ENCODE measurements at regions not wholly inside any gene's neighbourhood (a gene's known extent, or its start where the extent isn't known, plus 50 kb on each side); places are given as distances from the start of the nearest gene placed in this dataset.
A peak's percentile ranks its signal among the peaks of the same experiment; 100 is the strongest.

DNA sequence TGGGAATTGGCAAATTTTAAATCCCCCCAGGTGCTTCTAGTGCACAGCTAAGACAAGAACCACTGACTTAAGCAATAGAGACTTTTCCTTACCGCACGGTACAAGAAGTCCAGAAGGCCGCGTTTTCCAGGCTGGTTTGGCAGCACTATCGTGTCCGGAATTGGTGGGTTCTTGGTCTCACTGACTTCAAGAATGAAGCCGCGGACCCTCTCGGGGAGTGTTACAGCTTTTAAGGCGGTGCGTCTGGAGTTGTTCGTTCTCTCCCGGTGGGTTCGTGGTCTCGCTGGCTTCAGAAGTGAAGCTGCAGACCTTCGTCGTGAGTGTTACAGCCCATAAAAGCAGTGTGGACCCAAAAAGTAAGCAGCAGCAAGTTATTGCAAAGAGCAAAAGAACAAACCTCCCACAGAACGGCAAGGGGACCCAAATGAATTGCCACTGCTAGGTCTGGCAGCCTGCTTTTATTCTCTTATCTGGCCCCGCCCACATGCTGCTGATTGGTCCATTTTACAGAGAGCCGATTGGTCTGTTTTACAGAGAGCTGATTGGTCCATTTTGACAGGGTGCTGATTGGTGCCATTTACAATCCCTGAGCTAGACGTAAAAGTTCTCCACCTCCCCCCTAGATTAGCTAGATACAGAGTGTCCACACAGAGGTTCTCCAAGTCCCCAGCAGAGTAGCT, 264.5 kb downstream of the PREX1 start:
- ATAC-seq, result no peak
- H3K4me1 Mint-ChIP-seq (ENCODE audit: low read depth), result no peaks in the 10 kb centered on the region
- H3K36me3 Mint-ChIP-seq (ENCODE audit: low read depth), result no peaks in the 10 kb centered on the region
- H3K4me3 Mint-ChIP-seq, result no peak overlapping the region
- POLR2A ChIA-PET, result interaction anchor here (1.1 kb wide), 1 partner anchor 33 kb away, joined by 3 read pairs; no protein-coding TSS in a partner anchor
- H3K27ac Mint-ChIP-seq, result no peak overlapping the region
- peaks cover 5% of the 10 kb centered on the region for H3K27me3 Mint-ChIP-seq
- no peak for TF ChIP-seq CTCF (IDR thresholded peaks at IDR 0.05)
- H3K9me3 Mint-ChIP-seq, result no peaks in the 10 kb centered on the region
- CTCF ChIA-PET, result no interaction called here
- intact Hi-C loops (cut with micrococcal nuclease), result no loop called here
- peak; percentile 11 for DNase-seq

- Mint-ChIP-seq H3K4me3 (no peak overlapping the region), H3K4me1 (ENCODE audit: low read depth) (no peaks in the 10 kb centered on the region), H3K27ac (no peak overlapping the region), H3K27me3 (peaks cover 5% of the 10 kb centered on the region), H3K9me3 (no peaks in the 10 kb centered on the region), H3K36me3 (ENCODE audit: low read depth) (no peaks in the 10 kb centered on the region)
- no peak for DNase-seq
- CTCF ChIA-PET, result no interaction called here
- no peak for ATAC-seq
- intact Hi-C loops (cut with micrococcal nuclease), result no loop called here
- no peak for TF ChIP-seq CTCF (IDR thresholded peaks at IDR 0.05)
- POLR2A ChIA-PET, result interaction anchor here (1.1 kb wide), 1 partner anchor 32 kb away, joined by 3 read pairs; no protein-coding TSS in a partner anchor
Measured at GRCh38 chr20:48562586-48563116, 265.1 kb downstream of the PREX1 start.

- Mint-ChIP-seq H3K4me3 (no peak overlapping the region), H3K27ac (no peak overlapping the region), H3K36me3 (ENCODE audit: low read depth) (no peaks in the 10 kb centered on the region), H3K9me3 (no peaks in the 10 kb centered on the region), H3K27me3 (no peaks in the 10 kb centered on the region), H3K4me1 (ENCODE audit: low read depth) (no peaks in the 10 kb centered on the region)
- intact Hi-C loops (cut with micrococcal nuclease), result no loop called here
- CTCF ChIA-PET, result interaction anchor here (1.0 to 1.2 kb wide), 2 partner anchors 10 to 62 kb away, joined by 3 read pairs; no protein-coding TSS in a partner anchor
- POLR2A ChIA-PET, result interaction anchor here (0.9 kb wide), 1 partner anchor 13 kb away, joined by 3 read pairs; no protein-coding TSS in a partner anchor
- DNase-seq (no peak), ATAC-seq (no peak)
- no peak for TF ChIP-seq CTCF (IDR thresholded peaks at IDR 0.05)
Measured at GRCh38 chr20:48558906-48559305, 268.9 kb downstream of the PREX1 start.

GRCh38 chr20:48557380-48557779, 270.4 kb downstream of the PREX1 start:
- DNase-seq (no peak), ATAC-seq (no peak)
- TF ChIP-seq CTCF (IDR thresholded peaks at IDR 0.05), result no peak
- H3K27ac Mint-ChIP-seq, result no peak overlapping the region
- H3K4me1 Mint-ChIP-seq (ENCODE audit: low read depth), result no peaks in the 10 kb centered on the region
- POLR2A ChIA-PET, result no interaction called here
- intact Hi-C loops (cut with micrococcal nuclease), result no loop called here
- H3K27me3 Mint-ChIP-seq, result no peaks in the 10 kb centered on the region
- no peaks in the 10 kb centered on the region for H3K9me3 Mint-ChIP-seq
- no peaks in the 10 kb centered on the region for H3K36me3 Mint-ChIP-seq (ENCODE audit: low read depth)
- CTCF ChIA-PET, result no interaction called here
- no peak overlapping the region for H3K4me3 Mint-ChIP-seq

DNA sequence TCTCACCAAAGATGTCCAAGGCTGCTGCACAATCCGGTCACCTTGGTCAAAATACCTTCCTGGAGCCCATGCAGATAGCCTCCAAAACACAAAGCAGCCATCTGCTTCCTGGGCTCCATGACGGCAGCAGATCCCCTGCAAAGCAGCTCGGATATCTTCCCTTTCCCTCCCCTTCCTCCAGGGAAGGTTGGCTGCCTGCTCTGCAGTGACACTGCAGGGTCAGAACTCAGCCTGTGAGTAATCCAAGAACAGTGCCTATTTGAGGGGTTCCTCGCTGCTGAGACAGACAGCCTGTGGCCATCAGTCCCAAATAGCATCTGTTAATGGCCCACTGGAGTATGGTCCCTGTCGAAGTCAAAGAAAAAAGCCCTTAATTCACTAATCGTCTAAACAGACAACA, 270.8 kb downstream of the PREX1 start:
- intact Hi-C loops (cut with micrococcal nuclease), result no loop called here
- TF ChIP-seq CTCF (IDR thresholded peaks at IDR 0.05), result no peak
- Mint-ChIP-seq H3K4me1 (ENCODE audit: low read depth) (no peaks in the 10 kb centered on the region), H3K27ac (no peak overlapping the region), H3K27me3 (no peaks in the 10 kb centered on the region), H3K9me3 (no peaks in the 10 kb centered on the region), H3K36me3 (ENCODE audit: low read depth) (no peaks in the 10 kb centered on the region), H3K4me3 (no peak overlapping the region)
- POLR2A ChIA-PET, result no interaction called here
- CTCF ChIA-PET, result no interaction called here
- no peak for ATAC-seq
- no peak for DNase-seq
